ENCODE measurements at regions not wholly inside any gene's neighbourhood (a gene's known extent, or its start where the extent isn't known, plus 50 kb on each side); places are given as distances from the start of the nearest gene placed in this dataset.

- H3K4me3 ChIP-seq: no peak overlapping the region
- intact Hi-C loops (cut with DNase I): loop anchor here in 3 of 10 donors (5.0 kb wide), 2 partner anchors 36 to 49 kb away; no protein-coding TSS in a partner anchor
- TF ChIP-seq, protein P1, sequence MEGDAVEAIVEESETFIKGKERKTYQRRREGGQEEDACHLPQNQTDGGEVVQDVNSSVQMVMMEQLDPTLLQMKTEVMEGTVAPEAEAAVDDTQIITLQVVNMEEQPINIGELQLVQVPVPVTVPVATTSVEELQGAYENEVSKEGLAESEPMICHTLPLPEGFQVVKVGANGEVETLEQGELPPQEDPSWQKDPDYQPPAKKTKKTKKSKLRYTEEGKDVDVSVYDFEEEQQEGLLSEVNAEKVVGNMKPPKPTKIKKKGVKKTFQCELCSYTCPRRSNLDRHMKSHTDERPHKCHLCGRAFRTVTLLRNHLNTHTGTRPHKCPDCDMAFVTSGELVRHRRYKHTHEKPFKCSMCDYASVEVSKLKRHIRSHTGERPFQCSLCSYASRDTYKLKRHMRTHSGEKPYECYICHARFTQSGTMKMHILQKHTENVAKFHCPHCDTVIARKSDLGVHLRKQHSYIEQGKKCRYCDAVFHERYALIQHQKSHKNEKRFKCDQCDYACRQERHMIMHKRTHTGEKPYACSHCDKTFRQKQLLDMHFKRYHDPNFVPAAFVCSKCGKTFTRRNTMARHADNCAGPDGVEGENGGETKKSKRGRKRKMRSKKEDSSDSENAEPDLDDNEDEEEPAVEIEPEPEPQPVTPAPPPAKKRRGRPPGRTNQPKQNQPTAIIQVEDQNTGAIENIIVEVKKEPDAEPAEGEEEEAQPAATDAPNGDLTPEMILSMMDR (IDR thresholded peaks at IDR 0.05): no peak
- DNase-seq (no peak), ATAC-seq (no peak)
- peak overlapping the region in 2 of 10 donors; percentile 28 to 71 for H3K27ac ChIP-seq
- peaks cover 8 to 40% (median 31%) of the 10 kb centered on the region in 9 donors for H3K4me1 ChIP-seq
- no peaks in the 10 kb centered on the region for H3K36me3 ChIP-seq
- WGBS, 2 donors: 79 to 81% methylated on average over 8 of the region's 8 CpGs
- H3K27me3 ChIP-seq: no peaks in the 10 kb centered on the region
- H3K9me3 ChIP-seq: no peaks in the 10 kb centered on the region
Measured at GRCh38 chr4:128516301-128516969, 228.8 kb upstream of the PGRMC2 start.

- TF ChIP-seq, protein P1 (IDR thresholded peaks at IDR 0.05): no peak
- Histone ChIP-seq H3K36me3 (no peaks in the 10 kb centered on the region), H3K4me1 (peaks cover 4 to 20% (median 18%) of the 10 kb centered on the region in 9 donors), H3K27me3 (no peaks in the 10 kb centered on the region), H3K4me3 (no peak overlapping the region), H3K27ac (no peak overlapping the region), H3K9me3 (no peaks in the 10 kb centered on the region)
- intact Hi-C loops (cut with DNase I): no loop called here
- WGBS, 2 donors: 94 to 97% methylated on average over 3 of the region's 3 CpGs
- no peak for ATAC-seq
- DNase-seq: no peak
Measured at GRCh38 chr4:128513664-128514484, 226.3 kb upstream of the PGRMC2 start.

GRCh38 chr4:128512767-128513322 is 225.2 kb upstream of the PGRMC2 start:
- TF ChIP-seq, protein P1 (IDR thresholded peaks at IDR 0.05): no peak
- Histone ChIP-seq H3K36me3 (no peaks in the 10 kb centered on the region), H3K27ac (no peak overlapping the region), H3K27me3 (no peaks in the 10 kb centered on the region), H3K4me1 (peaks cover 4 to 12% (median 11%) of the 10 kb centered on the region in 9 donors), H3K9me3 (no peaks in the 10 kb centered on the region), H3K4me3 (no peak overlapping the region)
- intact Hi-C loops (cut with DNase I): no loop called here
- no peak for ATAC-seq
- DNase-seq: no peak

GRCh38 chr4:128512161-128512560 is 224.5 kb upstream of the PGRMC2 start:
- Histone ChIP-seq H3K27me3 (no peaks in the 10 kb centered on the region), H3K4me1 (peaks cover 0 to 5% (median 4%) of the 10 kb centered on the region in 9 donors), H3K36me3 (no peaks in the 10 kb centered on the region), H3K9me3 (no peaks in the 10 kb centered on the region), H3K27ac (no peak overlapping the region), H3K4me3 (no peak overlapping the region)
- DNase-seq (no peak), ATAC-seq (no peak)
- intact Hi-C loops (cut with DNase I): no loop called here
- 89 to 98% methylated on average over 5 of the region's 5 CpGs for WGBS, 2 donors
- TF ChIP-seq, protein P1 (IDR thresholded peaks at IDR 0.05): no peak

All from heart right ventricle (tissue), 16 donors.